ENCODE measurements at regions not wholly inside any gene's neighbourhood (a gene's known extent, or its start where the extent isn't known, plus 50 kb on each side); places are given as distances from the start of the nearest gene placed in this dataset.

GRCh38 chr16:72277749-72278148, 105.8 kb upstream of the PMFBP1 start:
- FAIRE-seq = no peak
- WGBS, 2 experiments (ENCODE audit: extremely low coverage in 1 of 2, insufficient coverage in 1 of 2, insufficient read length in 1 of 2, insufficient replicate concordance in 2 of 2, low coverage in 1 of 2, low lambda C conversion rate in 2 of 2, missing lambda C conversion rate in 1 of 2) = 84% methylated on average over 2 of the region's 2 CpGs; no CpG with 5 or more reads in 1 of the 2 experiments
- no peak overlapping the region for H2AFZ ChIP-seq (ENCODE audit: low read length)

More at GRCh38 chr16:72277749-72278148, 105.8 kb upstream of the PMFBP1 start:
- Histone ChIP-seq H3K23ac (ENCODE audit: insufficient read length) (no peak overlapping the region), H3K79me1 (ENCODE audit: low read depth, low read length) (no peaks in the 10 kb centered on the region), H2AK5ac (ENCODE audit: low read depth, low read length) (no peak overlapping the region), H3K27ac (ENCODE audit: low read depth, low read length) (no peak overlapping the region), H4K8ac (ENCODE audit: extremely low read depth, insufficient read depth, low read length) (no peak overlapping the region), H2BK12ac (ENCODE audit: low read depth, low read length) (no peak overlapping the region), H2BK20ac (ENCODE audit: low read length) (no peak overlapping the region), H3K4ac (replicated peaks; ENCODE audit: insufficient read length, low read depth, low read length) (no peak overlapping the region), H3K36me3 (ENCODE audit: control insufficient read depth in 2 of 4, insufficient read depth in 4 of 4, low read length in 3 of 4) (no peaks in the 10 kb centered on the region), H4K91ac (replicated peaks; ENCODE audit: insufficient read length, low read length) (no peak overlapping the region), H3K27me3 (replicated peaks in 1 of 4; ENCODE audit: control insufficient read depth in 3 of 4, extremely low read depth in 1 of 4, insufficient read depth in 3 of 4, low read length in 3 of 4) (no peaks in the 10 kb centered on the region), H3K18ac (ENCODE audit: extremely low read depth, low read length) (no peak overlapping the region), H2BK5ac (ENCODE audit: low read depth, low read length) (no peak overlapping the region), H4K5ac (ENCODE audit: insufficient read length, low read depth, low read length) (no peak overlapping the region), H3K9ac (replicated peaks in 1 of 4; ENCODE audit: extremely low read depth in 1 of 4, low read depth in 3 of 4, low read length in 3 of 4) (no peak overlapping the region), H3K4me2 (ENCODE audit: insufficient read depth in 1 of 2, low read depth in 2 of 2, low read length in 2 of 2) (no peak overlapping the region), H3K79me2 (ENCODE audit: control insufficient read depth in 1 of 2, insufficient read depth in 2 of 2, low read length in 2 of 2) (no peaks in the 10 kb centered on the region), H4K20me1 (replicated peaks in 1 of 2; ENCODE audit: control insufficient read depth in 1 of 2, insufficient read depth in 2 of 2, low read length in 2 of 2) (no peaks in the 10 kb centered on the region), H3K14ac (ENCODE audit: insufficient read length) (no peak overlapping the region), H3K23me2 (ENCODE audit: low read depth, low read length) (no peaks in the 10 kb centered on the region), H3K4me3 (ENCODE audit: extremely low read depth in 1 of 4, insufficient read depth in 2 of 4, low read depth in 3 of 4, low read length in 4 of 4) (no peak overlapping the region), H3K4me1 (replicated peaks in 1 of 4; ENCODE audit: control insufficient read depth in 3 of 4, insufficient read depth in 4 of 4, low read length in 3 of 4) (no peaks in the 10 kb centered on the region), H3K56ac (replicated peaks; ENCODE audit: insufficient read length, low read depth, low read length) (no peak overlapping the region), H2BK15ac (ENCODE audit: low read length) (no peak overlapping the region), H3K9me3 (ENCODE audit: insufficient read depth in 2 of 2, low read depth in 1 of 2, low read length in 1 of 2) (no peaks in the 10 kb centered on the region), H2BK120ac (replicated peaks; ENCODE audit: low read depth, low read length) (no peak overlapping the region)
- CTCF ChIA-PET (ENCODE audit: partially characterized antibody) = no interaction called here
- no peak for TF ChIP-seq CHD1 (IDR thresholded peaks at IDR 0.05; ENCODE audit: low read depth, low read length)
- TF ChIP-seq PHF8 (conservative IDR thresholded peaks at IDR 0.05; ENCODE audit: low read depth, low read length) = no peak
- TF ChIP-seq TAF1 (IDR thresholded peaks at IDR 0.05; ENCODE audit: low read depth, low read length) = no peak
- no peak for TF ChIP-seq GABPA (IDR thresholded peaks at IDR 0.05; ENCODE audit: borderline replicate concordance, insufficient read depth, low read length)
- no peak for TF ChIP-seq POU5F1 (IDR thresholded peaks at IDR 0.05; ENCODE audit: low read depth, low read length)
- no peak for TF ChIP-seq KDM4A (IDR thresholded peaks at IDR 0.05; ENCODE audit: low read depth, low read length, severe bottlenecking)
- no peak for TF ChIP-seq RAD21 (IDR thresholded peaks at IDR 0.05 in 1 of 2, conservative IDR thresholded peaks at IDR 0.05 in 1 of 2; ENCODE audit: low read depth in 2 of 2, low read length in 2 of 2)
- no peak for TF ChIP-seq USF2 (IDR thresholded peaks at IDR 0.05; ENCODE audit: low read length)
- TF ChIP-seq MAFK (IDR thresholded peaks at IDR 0.05; ENCODE audit: low read depth, low read length) = no peak
- TF ChIP-seq FOSL1 (IDR thresholded peaks at IDR 0.05; ENCODE audit: insufficient read depth, low read depth, low read length) = no peak
- POLR2A ChIA-PET (ENCODE audit: partially characterized antibody) = no interaction called here
- no peak for DNase-seq (ENCODE audit: low read depth in 1 of 2, low spot score in 2 of 2)
